ENCODE measurements at regions not wholly inside any gene's neighbourhood (a gene's known extent, or its start where the extent isn't known, plus 50 kb on each side); places are given as distances from the start of the nearest gene placed in this dataset.

DNA sequence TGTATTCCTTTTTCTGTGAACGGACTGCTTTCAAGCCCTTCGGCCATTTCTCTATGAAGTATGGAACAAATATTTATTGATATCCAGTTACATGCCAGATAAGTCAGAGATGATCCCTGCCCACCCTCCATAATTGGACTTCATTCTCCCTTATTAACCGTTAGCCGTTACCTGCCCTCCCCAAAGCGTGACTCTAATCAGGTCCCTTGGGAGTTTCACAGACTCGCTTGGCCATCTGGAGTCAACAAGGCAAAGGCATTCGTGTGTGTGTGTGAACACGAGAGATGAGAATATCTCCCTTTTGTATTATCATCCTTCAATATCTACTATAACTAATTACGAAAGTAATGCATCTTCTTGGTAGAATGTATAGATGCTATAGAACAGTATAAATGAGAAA is 314.5 kb downstream of the TLE3 start:
- TF ChIP-seq MXI1 (IDR thresholded peaks at IDR 0.05; ENCODE audit: borderline replicate concordance, low read depth, low read length) (no peak), NFE2L2 (IDR thresholded peaks at IDR 0.05; ENCODE audit: low read depth, low read length) (no peak), POLR2A (IDR thresholded peaks at IDR 0.05; ENCODE audit: low read depth, low read length) (no peak), CTCF (conservative IDR thresholded peaks at IDR 0.05; ENCODE audit: low read depth, low read length) (no peak), FOS (IDR thresholded peaks at IDR 0.05; ENCODE audit: low read depth, low read length) (no peak)
- TF ChIP-seq, protein P1, sequence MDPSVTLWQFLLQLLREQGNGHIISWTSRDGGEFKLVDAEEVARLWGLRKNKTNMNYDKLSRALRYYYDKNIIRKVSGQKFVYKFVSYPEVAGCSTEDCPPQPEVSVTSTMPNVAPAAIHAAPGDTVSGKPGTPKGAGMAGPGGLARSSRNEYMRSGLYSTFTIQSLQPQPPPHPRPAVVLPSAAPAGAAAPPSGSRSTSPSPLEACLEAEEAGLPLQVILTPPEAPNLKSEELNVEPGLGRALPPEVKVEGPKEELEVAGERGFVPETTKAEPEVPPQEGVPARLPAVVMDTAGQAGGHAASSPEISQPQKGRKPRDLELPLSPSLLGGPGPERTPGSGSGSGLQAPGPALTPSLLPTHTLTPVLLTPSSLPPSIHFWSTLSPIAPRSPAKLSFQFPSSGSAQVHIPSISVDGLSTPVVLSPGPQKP (IDR thresholded peaks at IDR 0.05; ENCODE audit: borderline replicate concordance, low read depth, low read length): no peak
- TF ChIP-seq, protein P2, sequence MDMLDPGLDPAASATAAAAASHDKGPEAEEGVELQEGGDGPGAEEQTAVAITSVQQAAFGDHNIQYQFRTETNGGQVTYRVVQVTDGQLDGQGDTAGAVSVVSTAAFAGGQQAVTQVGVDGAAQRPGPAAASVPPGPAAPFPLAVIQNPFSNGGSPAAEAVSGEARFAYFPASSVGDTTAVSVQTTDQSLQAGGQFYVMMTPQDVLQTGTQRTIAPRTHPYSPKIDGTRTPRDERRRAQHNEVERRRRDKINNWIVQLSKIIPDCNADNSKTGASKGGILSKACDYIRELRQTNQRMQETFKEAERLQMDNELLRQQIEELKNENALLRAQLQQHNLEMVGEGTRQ (IDR thresholded peaks at IDR 0.05; ENCODE audit: low read depth, low read length): no peak
